Astrocyte (in vitro differentiated cells and primary cell): ENCODE measurements at regions not wholly inside any gene's neighbourhood (a gene's known extent, or its start where the extent isn't known, plus 50 kb on each side); places are given as distances from the start of the nearest gene placed in this dataset.
"Not testable (repeated sequence)": the region's sequence is repeated elsewhere in the genome, so short reads cannot be mapped to it uniquely, and the experiment has no call there.

ENCODE experiments used
- EZH2 ChIP-seq: IDR thresholded peaks from 2 replicates; pipeline ENCODE4 v1.6.1; 2012; ENCODE audit warnings: mild to moderate bottlenecking, low read length, inconsistent platforms; ENCODE audit not compliant: insufficient read depth
- TF ChIP-seq, protein P1 (sequence below): IDR thresholded peaks from 2 replicates; pipeline ENCODE4 v1.5.1; 2011; ENCODE audit warnings: low read depth, mild to moderate bottlenecking, inconsistent platforms, low read length, moderate library complexity; ENCODE audit not compliant: insufficient read depth

DNA sequence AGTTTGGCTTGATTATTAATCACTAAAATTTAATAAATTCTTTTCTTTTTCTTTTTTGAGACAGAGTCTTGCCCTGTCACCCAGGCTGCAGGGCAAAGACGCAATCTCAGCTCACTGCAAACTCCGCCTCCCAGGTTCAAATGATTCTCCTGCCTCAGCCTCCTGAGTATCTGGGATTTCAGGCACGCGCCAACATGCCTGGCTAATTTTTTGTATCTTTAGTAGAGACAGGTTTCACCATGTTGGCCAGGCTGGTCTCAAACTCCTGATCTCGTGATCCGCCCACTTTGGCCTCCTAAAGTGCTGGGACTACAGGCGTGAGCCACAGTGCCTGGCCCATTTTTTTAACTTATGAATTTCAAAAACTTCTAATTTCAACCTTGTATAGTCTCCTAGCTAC lies 215.6 kb upstream of the RBBP8 start:
- TF ChIP-seq, protein P1, sequence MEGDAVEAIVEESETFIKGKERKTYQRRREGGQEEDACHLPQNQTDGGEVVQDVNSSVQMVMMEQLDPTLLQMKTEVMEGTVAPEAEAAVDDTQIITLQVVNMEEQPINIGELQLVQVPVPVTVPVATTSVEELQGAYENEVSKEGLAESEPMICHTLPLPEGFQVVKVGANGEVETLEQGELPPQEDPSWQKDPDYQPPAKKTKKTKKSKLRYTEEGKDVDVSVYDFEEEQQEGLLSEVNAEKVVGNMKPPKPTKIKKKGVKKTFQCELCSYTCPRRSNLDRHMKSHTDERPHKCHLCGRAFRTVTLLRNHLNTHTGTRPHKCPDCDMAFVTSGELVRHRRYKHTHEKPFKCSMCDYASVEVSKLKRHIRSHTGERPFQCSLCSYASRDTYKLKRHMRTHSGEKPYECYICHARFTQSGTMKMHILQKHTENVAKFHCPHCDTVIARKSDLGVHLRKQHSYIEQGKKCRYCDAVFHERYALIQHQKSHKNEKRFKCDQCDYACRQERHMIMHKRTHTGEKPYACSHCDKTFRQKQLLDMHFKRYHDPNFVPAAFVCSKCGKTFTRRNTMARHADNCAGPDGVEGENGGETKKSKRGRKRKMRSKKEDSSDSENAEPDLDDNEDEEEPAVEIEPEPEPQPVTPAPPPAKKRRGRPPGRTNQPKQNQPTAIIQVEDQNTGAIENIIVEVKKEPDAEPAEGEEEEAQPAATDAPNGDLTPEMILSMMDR: not testable (repeated sequence)
- TF ChIP-seq EZH2: not testable (repeated sequence)
